ENCODE measurements at regions not wholly inside any gene's neighbourhood (a gene's known extent, or its start where the extent isn't known, plus 50 kb on each side); places are given as distances from the start of the nearest gene placed in this dataset.

DNA sequence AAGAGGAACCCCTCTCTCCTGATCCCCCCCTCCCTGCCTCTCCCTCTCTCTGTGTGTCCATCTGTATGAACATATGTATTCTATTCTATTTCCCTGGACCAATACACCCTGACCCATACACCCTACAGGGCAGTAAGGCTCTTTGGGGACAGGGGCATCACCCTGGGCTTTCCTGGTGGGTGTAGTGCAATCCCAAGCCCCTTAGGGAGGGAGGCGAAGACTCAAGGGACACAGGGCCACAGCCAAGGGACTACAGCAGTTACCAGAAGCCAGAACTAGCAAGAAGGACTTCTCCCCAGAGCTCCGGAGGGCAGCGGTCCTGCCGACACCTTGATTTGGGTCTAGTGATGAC lies 214.2 kb upstream of the RAB6C start:
- Histone ChIP-seq H3K4me1 (ENCODE audit: insufficient read depth, low read length) (no peaks in the 10 kb centered on the region), H3K27ac (ENCODE audit: extremely low read length, insufficient read depth, low read length) (no peak overlapping the region), H3K4me3 (replicated peaks in 1 of 3; ENCODE audit: insufficient read depth in 1 of 3, low read depth in 2 of 3, low read length in 3 of 3) (no peak overlapping the region), H2AFZ (ENCODE audit: low read length) (no peak overlapping the region), H4K20me1 (ENCODE audit: insufficient read depth, low read length) (no peaks in the 10 kb centered on the region; the same call in 1 of the 2 replicates), H3K79me2 (ENCODE audit: insufficient read depth, low read length) (no peaks in the 10 kb centered on the region), H3K4me2 (ENCODE audit: low read depth, low read length) (no peak overlapping the region), H3K9ac (ENCODE audit: insufficient read depth, low read depth, low read length) (no peak overlapping the region), H3K27me3 (ENCODE audit: control insufficient read depth in 1 of 2, insufficient read depth in 2 of 2, low read length in 2 of 2) (peaks cover 6 to 44% of the 10 kb centered on the region in 2 experiments; a peak in 4 of 5 replicates), H3K9me3 (ENCODE audit: low read length) (no peaks in the 10 kb centered on the region), H3K36me3 (replicated peaks in 1 of 2; ENCODE audit: control insufficient read depth in 1 of 2, insufficient read depth in 2 of 2, low read length in 2 of 2) (no peaks in the 10 kb centered on the region)
- ChIA-PET POLR2A (no interaction called here), CTCF (ENCODE audit: low intra/inter-chr PET ratio, low total read pairs) (no interaction called here)
- intact Hi-C loops (cut with micrococcal nuclease; ENCODE audit: unreplicated experiment) = no loop called here
- no peak for FAIRE-seq
- WGBS (ENCODE audit: low lambda C conversion rate) = 0% methylated on average over 4 of the region's 4 CpGs
- no peak for TF ChIP-seq ZNF703 (CRISPR knock-in tag; IDR thresholded peaks at IDR 0.05; ENCODE audit: borderline replicate concordance)
- TF ChIP-seq ZNF362 (CRISPR knock-in tag; IDR thresholded peaks at IDR 0.05; ENCODE audit: borderline replicate concordance) = no peak
- TF ChIP-seq, protein P1, sequence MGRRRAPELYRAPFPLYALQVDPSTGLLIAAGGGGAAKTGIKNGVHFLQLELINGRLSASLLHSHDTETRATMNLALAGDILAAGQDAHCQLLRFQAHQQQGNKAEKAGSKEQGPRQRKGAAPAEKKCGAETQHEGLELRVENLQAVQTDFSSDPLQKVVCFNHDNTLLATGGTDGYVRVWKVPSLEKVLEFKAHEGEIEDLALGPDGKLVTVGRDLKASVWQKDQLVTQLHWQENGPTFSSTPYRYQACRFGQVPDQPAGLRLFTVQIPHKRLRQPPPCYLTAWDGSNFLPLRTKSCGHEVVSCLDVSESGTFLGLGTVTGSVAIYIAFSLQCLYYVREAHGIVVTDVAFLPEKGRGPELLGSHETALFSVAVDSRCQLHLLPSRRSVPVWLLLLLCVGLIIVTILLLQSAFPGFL (CRISPR knock-in tag; IDR thresholded peaks at IDR 0.05) = no peak
- TF ChIP-seq, protein P2, sequence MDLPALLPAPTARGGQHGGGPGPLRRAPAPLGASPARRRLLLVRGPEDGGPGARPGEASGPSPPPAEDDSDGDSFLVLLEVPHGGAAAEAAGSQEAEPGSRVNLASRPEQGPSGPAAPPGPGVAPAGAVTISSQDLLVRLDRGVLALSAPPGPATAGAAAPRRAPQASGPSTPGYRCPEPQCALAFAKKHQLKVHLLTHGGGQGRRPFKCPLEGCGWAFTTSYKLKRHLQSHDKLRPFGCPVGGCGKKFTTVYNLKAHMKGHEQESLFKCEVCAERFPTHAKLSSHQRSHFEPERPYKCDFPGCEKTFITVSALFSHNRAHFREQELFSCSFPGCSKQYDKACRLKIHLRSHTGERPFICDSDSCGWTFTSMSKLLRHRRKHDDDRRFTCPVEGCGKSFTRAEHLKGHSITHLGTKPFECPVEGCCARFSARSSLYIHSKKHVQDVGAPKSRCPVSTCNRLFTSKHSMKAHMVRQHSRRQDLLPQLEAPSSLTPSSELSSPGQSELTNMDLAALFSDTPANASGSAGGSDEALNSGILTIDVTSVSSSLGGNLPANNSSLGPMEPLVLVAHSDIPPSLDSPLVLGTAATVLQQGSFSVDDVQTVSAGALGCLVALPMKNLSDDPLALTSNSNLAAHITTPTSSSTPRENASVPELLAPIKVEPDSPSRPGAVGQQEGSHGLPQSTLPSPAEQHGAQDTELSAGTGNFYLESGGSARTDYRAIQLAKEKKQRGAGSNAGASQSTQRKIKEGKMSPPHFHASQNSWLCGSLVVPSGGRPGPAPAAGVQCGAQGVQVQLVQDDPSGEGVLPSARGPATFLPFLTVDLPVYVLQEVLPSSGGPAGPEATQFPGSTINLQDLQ (CRISPR knock-in tag; IDR thresholded peaks at IDR 0.05) = no peak
- in situ Hi-C loops (cut with HindIII; ENCODE audit: extremely low pct_ligation_motif_present, low pct_unique_long_range_greater_than_20kb) = no loop called here
- no TSS peak for BruUV-seq (replicated peaks)
- no peak for DNase-seq (ENCODE audit: low spot score)
- ATAC-seq = no peak
